NB4 (cell line): ENCODE measurements at regions not wholly inside any gene's neighbourhood (a gene's known extent, or its start where the extent isn't known, plus 50 kb on each side); places are given as distances from the start of the nearest gene placed in this dataset.

Source experiments
- DNase-seq: peaks from one replicate; pipeline ENCODE4 v3.0.0; 2010; ENCODE audit warnings: low read depth
- H3K4me3 ChIP-seq: one replicate; pipeline ENCODE4 v1.5.1; 2011; ENCODE audit warnings: mild to moderate bottlenecking, low read depth, low read length, moderate library complexity
- CTCF ChIP-seq: IDR thresholded peaks from one replicate; pipeline ENCODE4 v1.5.1; 2012; ENCODE audit warnings: low read depth, low read length
- MYC ChIP-seq: IDR thresholded peaks from 2 replicates; pipeline ENCODE4 v1.6.1; 2011; ENCODE audit warnings: low read depth, low read length
- POLR2A ChIP-seq: IDR thresholded peaks from 2 replicates; pipeline ENCODE4 v1.6.1; 2011; ENCODE audit warnings: mild to moderate bottlenecking; ENCODE audit not compliant: insufficient read length; ENCODE audit errors: extremely low read depth
- TF ChIP-seq, protein P1 (sequence below): IDR thresholded peaks from 2 replicates; pipeline ENCODE4 v1.6.1; 2011; ENCODE audit warnings: low read depth, low read length

- no peak overlapping the region for H3K4me3 ChIP-seq
- no peak for DNase-seq
Measured at GRCh38 chr6:21739838-21740237, 146.3 kb downstream of the SOX4 start.

DNA sequence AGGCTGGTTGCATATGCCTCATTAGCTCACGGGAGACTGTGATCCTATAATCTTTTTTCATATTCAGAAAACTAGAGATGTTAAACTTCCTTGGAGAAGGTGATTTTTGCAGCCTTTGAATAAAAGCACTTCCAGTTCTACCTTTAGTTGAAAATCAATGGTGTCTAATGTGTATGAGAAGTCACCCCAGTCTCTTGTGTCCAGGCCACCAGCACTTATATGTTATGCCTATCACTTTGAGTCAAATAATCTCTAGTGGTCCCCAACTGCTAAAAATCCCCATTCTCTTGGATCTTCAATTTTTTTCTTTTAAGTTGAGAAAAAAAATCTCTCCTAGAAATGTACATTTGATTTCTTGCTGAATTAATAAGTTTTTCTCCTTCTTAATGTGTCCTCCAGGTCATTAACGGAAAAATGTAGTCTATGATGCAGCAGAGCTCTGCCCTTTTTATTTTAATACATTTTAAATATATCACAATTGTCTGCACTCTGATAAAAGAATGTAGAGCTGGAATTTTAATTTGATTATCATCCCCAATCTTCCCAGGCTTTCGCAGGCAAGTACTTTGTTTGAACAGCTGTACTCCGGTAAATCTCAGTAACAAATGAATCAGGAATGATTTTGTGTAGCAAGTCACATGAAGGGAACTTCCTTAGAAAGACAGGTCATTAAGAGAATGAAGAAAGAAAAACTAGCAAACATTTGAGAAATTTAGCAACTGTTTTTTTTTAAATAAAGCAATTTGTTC is 147.0 kb downstream of the SOX4 start:
- no peak for TF ChIP-seq CTCF
- TF ChIP-seq, protein P1, sequence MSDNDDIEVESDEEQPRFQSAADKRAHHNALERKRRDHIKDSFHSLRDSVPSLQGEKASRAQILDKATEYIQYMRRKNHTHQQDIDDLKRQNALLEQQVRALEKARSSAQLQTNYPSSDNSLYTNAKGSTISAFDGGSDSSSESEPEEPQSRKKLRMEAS = no peak
- no peak for DNase-seq
- H3K4me3 ChIP-seq = no peak overlapping the region

More at GRCh38 chr6:21739838-21740237, 146.3 kb downstream of the SOX4 start:
- TF ChIP-seq, protein P1 = no peak
- TF ChIP-seq POLR2A (no peak), CTCF (no peak), MYC (no peak)

DNA sequence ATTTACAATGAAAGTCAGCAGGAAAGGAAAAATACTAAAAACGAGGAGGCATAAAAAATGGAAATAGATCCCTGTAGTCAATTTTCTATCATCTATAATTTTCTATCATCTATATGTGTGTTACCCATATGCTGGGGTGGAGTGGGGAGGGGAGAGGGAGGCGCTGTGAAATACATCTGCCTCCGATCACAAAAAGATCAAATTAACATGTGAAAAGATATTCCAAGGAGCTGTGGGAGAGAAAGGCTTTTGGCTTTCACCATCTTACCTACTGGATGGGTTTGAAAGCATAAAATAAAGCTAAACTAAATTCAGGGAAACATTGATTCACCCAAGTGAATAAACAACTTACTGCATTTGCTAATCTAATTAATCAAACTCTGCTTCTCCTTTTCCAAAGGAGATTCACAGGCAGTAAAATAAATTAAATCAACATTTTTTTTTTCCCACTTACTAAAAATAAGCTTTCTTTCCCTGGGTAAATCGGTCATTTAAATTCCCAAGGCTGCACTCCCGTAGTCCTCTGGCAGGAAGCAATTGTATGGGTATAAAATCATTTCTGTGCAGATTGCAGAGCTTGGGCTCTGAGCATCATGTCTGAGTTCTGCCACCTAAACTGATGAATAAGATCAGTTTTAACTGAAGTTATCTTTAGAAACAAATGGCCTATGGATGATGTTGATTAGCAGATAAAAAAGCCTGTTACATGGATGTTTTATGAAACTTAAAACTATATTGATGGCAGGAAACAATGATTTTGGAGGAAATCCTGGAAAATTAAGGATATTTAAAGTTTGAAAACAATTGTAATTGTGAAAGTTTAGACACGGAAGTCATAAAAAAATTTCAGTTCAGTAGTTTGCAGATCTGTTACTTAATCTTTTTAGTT is 147.9 kb downstream of the SOX4 start:
- no peak overlapping the region for H3K4me3 ChIP-seq
- TF ChIP-seq POLR2A (no peak), MYC (no peak), CTCF (no peak)
- TF ChIP-seq, protein P1 = no peak
- DNase-seq = no peak

DNA sequence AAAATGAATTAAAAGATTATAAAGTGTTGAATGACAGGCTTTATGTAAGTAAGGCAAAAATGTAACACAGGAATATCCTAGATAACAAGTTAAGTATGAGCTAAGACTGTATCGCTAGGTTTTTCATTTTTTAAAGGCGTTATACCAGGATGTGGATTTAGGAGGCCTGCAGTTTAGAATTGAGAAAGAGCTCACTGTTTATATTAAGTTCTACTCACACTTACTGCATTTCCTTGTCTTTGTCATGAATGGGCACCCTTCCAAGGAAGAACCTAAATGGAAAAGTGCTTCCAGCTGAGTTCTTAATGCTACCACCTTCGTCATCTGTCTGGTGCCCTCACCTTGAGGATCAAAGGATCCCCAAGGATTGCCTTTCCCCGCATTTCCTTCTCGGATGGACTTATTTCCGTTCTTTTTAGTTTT is 148.7 kb downstream of the SOX4 start:
- no peak for TF ChIP-seq POLR2A
- no peak for TF ChIP-seq MYC
- TF ChIP-seq, protein P1 = no peak
- DNase-seq = no peak
- H3K4me3 ChIP-seq = no peak overlapping the region

GRCh38 chr6:21744331-21744730 is 150.8 kb downstream of the SOX4 start:
- H3K4me3 ChIP-seq = no peak overlapping the region
- no peak for DNase-seq
- TF ChIP-seq, protein P1 = no peak
- TF ChIP-seq POLR2A = no peak
- no peak for TF ChIP-seq CTCF
- no peak for TF ChIP-seq MYC
